GM12878 (cell line): ENCODE measurements at regions not wholly inside any gene's neighbourhood (a gene's known extent, or its start where the extent isn't known, plus 50 kb on each side); places are given as distances from the start of the nearest gene placed in this dataset.

Experiments used
- ATAC-seq: fragments of 200-7000 bp; cut with Tn5 transposase; 3 replicates; pipeline ENCODE4 v1.9.1; 2020; ENCODE audit warnings: mild to moderate bottlenecking, moderate library complexity
- BruUV-seq: library from RNA; stranded (reverse); fragments of 400-500 nt; replicated peaks from 2 replicates; lab custom pipeline; 2021; lab: Mats Ljungman, UMichigan
- CTCF ChIA-PET: fragments of 300-600 bp; sonication (Branson Sonifier 250); formaldehyde crosslinking; extraction: SDS; loops from one replicate; lab custom pipeline; 2021; ENCODE audit warnings: inconsistent platforms; lab: Yijun Ruan, JAX
- POLR2A ChIA-PET: fragments of 350-600 bp; formaldehyde crosslinking; extraction: SDS; loops from one replicate; lab custom pipeline; 2021; ENCODE audit warnings: inconsistent platforms; lab: Charles Lee
- RAD21 ChIA-PET: fragments of 300-600 bp; sonication (Branson Sonifier 250); formaldehyde crosslinking; loops from one replicate; lab custom pipeline; 2023; ENCODE audit warnings: antibody characterized with exemption; ENCODE audit not compliant: unreplicated experiment; lab: Charles Lee
- SMC1A ChIA-PET: fragments of 300-600 bp; sonication (Branson Sonifier 250); formaldehyde crosslinking; loops from one replicate; lab custom pipeline; 2023; ENCODE audit not compliant: unreplicated experiment, uncharacterized antibody; lab: Charles Lee
- DNase-seq: peaks from one replicate; pipeline ENCODE4 v3.0.0-alpha.2; 2011; ENCODE audit warnings: low read depth, low spot score
- FAIRE-seq: peaks from 3 replicates; lab custom pipeline; 2011; peaks lifted over from hg19 to GRCh38; lab: Jason Lieb, UNC
- H2AFZ ChIP-seq: 2 replicates; pipeline ENCODE4 v1.6.0; 2011; ENCODE audit warnings: low read depth, low read length, control low read depth; ENCODE audit not compliant: control insufficient read depth
- H3K27ac ChIP-seq: 2 replicates; pipeline ENCODE4 v1.5.1; 2011; ENCODE audit warnings: control low read depth; ENCODE audit not compliant: control insufficient read depth, insufficient read depth
- H3K27me3 ChIP-seq, 2 experiments: replicated peaks in 1 of 2; 2 replicates each; pipeline versions ENCODE4 v1.6.0 to v1.6.1; 2011; ENCODE audit warnings: low read length in 1 of 2; ENCODE audit not compliant: control insufficient read depth in 2 of 2, insufficient read depth in 2 of 2
- H3K36me3 ChIP-seq, 2 experiments: 2 replicates each; pipeline ENCODE4 v1.5.1; 2011; ENCODE audit warnings: low read length in 1 of 2; ENCODE audit not compliant: control insufficient read depth in 2 of 2, insufficient read depth in 2 of 2
- H3K4me1 ChIP-seq: 2 replicates; pipeline ENCODE4 v1.6.1; 2011; ENCODE audit warnings: mild to moderate bottlenecking, low read length, moderate library complexity, mixed read lengths; ENCODE audit not compliant: control insufficient read depth, insufficient read depth
- H3K4me2 ChIP-seq: 2 replicates; pipeline ENCODE4 v1.6.0; 2011; ENCODE audit warnings: control low read depth; ENCODE audit not compliant: control insufficient read depth, insufficient read depth
- H3K4me3 ChIP-seq: fragments of 200-600 bp; sonication (generic); 2 replicates; pipeline ENCODE4 v1.5.1; 2016
- H3K79me2 ChIP-seq: 2 replicates; pipeline ENCODE4 v1.6.0; 2011; ENCODE audit warnings: low read length; ENCODE audit not compliant: control insufficient read depth, insufficient read depth
- H3K9ac ChIP-seq: 2 replicates; pipeline ENCODE4 v1.8.0; 2011; ENCODE audit warnings: low read length, control low read depth, mixed read lengths; ENCODE audit not compliant: control insufficient read depth, insufficient read depth
- H3K9me3 ChIP-seq: replicated peaks from 3 replicates; pipeline ENCODE4 v1.5.1; 2011; ENCODE audit warnings: mild to moderate bottlenecking, low read length; ENCODE audit not compliant: control insufficient read depth, insufficient read depth
- H4K20me1 ChIP-seq: 2 replicates; pipeline ENCODE4 v1.6.0; 2011; ENCODE audit not compliant: control insufficient read depth, insufficient read depth
- CBX3 ChIP-seq: fragments of 200-600 bp; sonication (generic); IDR thresholded peaks from 2 replicates; pipeline ENCODE4 v1.6.1; 2016; ENCODE audit warnings: low read depth, borderline replicate concordance
- MXI1 ChIP-seq: fragments of 150-350 bp; IDR thresholded peaks from 2 replicates; pipeline ENCODE4 v1.6.1; 2011; ENCODE audit warnings: low read depth, mild to moderate bottlenecking, inconsistent platforms, low read length, improper control_type of control experiment
- NFYA ChIP-seq: IDR thresholded peaks from 2 replicates; pipeline ENCODE4 v1.6.1; 2011; ENCODE audit warnings: low read depth, mild to moderate bottlenecking, low read length, improper control_type of control experiment, borderline replicate concordance
- RBBP5 ChIP-seq: fragments of 200-600 bp; sonication (generic); conservative IDR thresholded peaks from 2 replicates; pipeline ENCODE4 v1.6.1; 2016
- RELB ChIP-seq: fragments of 450-650 bp; IDR thresholded peaks from 2 replicates; pipeline ENCODE4 v1.6.1; 2017; ENCODE audit warnings: low read depth, mild to moderate bottlenecking, moderate library complexity
- ZBTB33 ChIP-seq: fragments of 450-650 bp; IDR thresholded peaks from 2 replicates; pipeline ENCODE4 v1.6.1; 2017; ENCODE audit warnings: mild to moderate bottlenecking
- WGBS: methylation state at CpG from one replicate; pipeline ENCODE4 v1.1.6; 2016; ENCODE audit warnings: low lambda C conversion rate; ENCODE audit not compliant: insufficient replicate concordance, insufficient coverage; ENCODE audit errors: missing lambda C conversion rate; 5-methylcytosine and 5-hydroxymethylcytosine counted together
- in situ Hi-C: fragments of 300-500 bp; cut with MboI; formaldehyde crosslinking; loops from 9 replicates; pipeline ENCODE4 v1.14.3; 2018; ENCODE audit warnings: mixed read lengths
- intact Hi-C: fragments of 100-400 bp; cut with micrococcal nuclease; formaldehyde crosslinking; loops from one replicate; pipeline ENCODE4 v1.14.2; 2022; ENCODE audit not compliant: unreplicated experiment

DNA sequence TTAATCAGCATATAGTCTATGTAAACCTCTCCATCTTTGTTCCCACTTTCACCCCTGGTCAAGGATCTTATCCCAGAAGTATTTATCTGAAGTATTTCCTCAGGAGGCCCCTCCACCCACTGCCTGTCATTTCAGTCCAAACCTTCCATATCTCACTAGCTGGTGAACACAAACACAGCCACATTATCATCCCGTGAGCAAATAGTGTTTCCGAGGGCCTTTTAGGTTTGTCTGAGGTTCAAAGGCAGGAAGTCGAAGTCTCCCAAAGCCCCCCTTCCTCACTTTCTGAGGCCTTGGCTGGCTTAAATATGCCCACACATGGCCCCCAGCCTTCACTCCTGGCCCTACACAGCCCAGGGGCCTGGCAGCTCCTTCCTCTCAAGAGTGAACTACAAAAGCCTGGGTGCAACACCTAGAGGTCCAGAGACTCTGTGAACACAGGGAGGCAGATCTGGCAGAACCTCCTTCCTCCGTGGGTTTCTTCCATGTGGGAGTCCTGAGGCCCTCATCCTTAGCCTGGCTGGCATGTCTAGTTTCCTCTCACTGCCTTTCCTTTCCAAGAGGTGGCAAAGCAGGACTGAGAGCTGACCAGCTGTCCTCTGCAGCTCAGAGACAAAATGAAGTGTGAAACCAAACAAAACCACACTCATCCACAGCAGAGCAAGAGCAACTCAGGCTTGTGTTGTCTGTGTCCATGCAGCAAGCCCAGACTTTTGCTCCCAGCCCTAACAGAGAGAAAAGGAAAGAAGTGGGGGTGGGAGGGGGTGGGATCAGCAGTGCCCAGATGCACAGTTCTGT, 264.2 kb downstream of the SS18 start (continued):
- TF ChIP-seq ZBTB33, result no peak
- TF ChIP-seq MXI1, result no peak
- TF ChIP-seq RBBP5, result no peak
- TF ChIP-seq CBX3, result no peak
- TF ChIP-seq RELB, result no peak

GRCh38 chr18:25825056-25825455, 265.4 kb downstream of the SS18 start:
- no peak for FAIRE-seq
- SMC1A ChIA-PET, result interaction anchor here (0.6 kb wide), 1 partner anchor 1583 kb away, joined by 3 read pairs; no protein-coding TSS in a partner anchor
- in situ Hi-C loops, result loop anchor here (25.0 kb wide), 1 partner anchor 938 kb away; no protein-coding TSS in a partner anchor

More at GRCh38 chr18:25825056-25825455, 265.4 kb downstream of the SS18 start:
- intact Hi-C loops, result no loop called here
- Histone ChIP-seq H3K9ac (no peak overlapping the region), H3K27me3 (no peaks in the 10 kb centered on the region), H3K79me2 (no peaks in the 10 kb centered on the region), H4K20me1 (no peaks in the 10 kb centered on the region), H3K4me1 (no peaks in the 10 kb centered on the region), H2AFZ (no peak overlapping the region), H3K27ac (no peak overlapping the region), H3K4me2 (no peak overlapping the region), H3K36me3 (no peaks in the 10 kb centered on the region), H3K4me3 (no peak overlapping the region), H3K9me3 (no peaks in the 10 kb centered on the region)
- no TSS peak for BruUV-seq
- ATAC-seq (no peak), DNase-seq (no peak)
- TF ChIP-seq NFYA, result no peak
- ChIA-PET CTCF (no interaction called here), RAD21 (no interaction called here), POLR2A (no interaction called here)
- 23% methylated on average over 6 of the region's 6 CpGs for WGBS
